ENCODE measurements at regions not wholly inside any gene's neighbourhood (a gene's known extent, or its start where the extent isn't known, plus 50 kb on each side); places are given as distances from the start of the nearest gene placed in this dataset.
"Not testable (repeated sequence)": the region's sequence is repeated elsewhere in the genome, so short reads cannot be mapped to it uniquely, and the experiment has no call there.

DNA sequence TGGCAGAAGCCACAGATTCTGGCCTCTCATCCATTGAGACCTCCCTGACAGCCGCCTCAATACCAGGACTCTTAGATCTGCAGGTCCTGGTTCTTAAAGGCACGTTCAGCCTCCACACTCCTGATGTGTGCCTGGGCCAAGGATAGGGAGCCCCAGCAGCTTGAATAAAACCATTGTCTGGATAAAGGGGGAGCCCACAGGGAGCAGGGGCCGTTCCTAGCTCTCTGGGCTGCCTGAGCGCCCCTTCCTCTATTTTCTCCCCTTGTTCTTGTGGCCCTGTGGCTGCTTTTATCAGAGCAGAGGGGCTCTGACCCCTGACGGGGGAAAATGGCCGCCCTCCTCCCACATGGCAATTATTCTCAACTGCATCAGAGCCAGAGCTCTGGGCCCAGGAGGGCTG is 200.8 kb downstream of the HUNK start:
- intact Hi-C loops (cut with micrococcal nuclease; ENCODE audit: unreplicated experiment) = no loop called here
- DNase-seq = no peak
- Mint-ChIP-seq H3K27ac (ENCODE audit: unreplicated experiment) (no peak overlapping the region), H3K9me3 (ENCODE audit: unreplicated experiment) (no peaks in the 10 kb centered on the region), H3K27me3 (ENCODE audit: insufficient read depth, unreplicated experiment) (no peaks in the 10 kb centered on the region), H3K36me3 (ENCODE audit: insufficient read depth, unreplicated experiment) (no peaks in the 10 kb centered on the region), H3K4me1 (ENCODE audit: low read depth, unreplicated experiment) (no peaks in the 10 kb centered on the region), H3K4me3 (ENCODE audit: unreplicated experiment) (no peak overlapping the region)
- no peak overlapping the region for H3K4me3 ChIP-seq (ENCODE audit: low read depth, low read length)
- TF ChIP-seq, protein P1, sequence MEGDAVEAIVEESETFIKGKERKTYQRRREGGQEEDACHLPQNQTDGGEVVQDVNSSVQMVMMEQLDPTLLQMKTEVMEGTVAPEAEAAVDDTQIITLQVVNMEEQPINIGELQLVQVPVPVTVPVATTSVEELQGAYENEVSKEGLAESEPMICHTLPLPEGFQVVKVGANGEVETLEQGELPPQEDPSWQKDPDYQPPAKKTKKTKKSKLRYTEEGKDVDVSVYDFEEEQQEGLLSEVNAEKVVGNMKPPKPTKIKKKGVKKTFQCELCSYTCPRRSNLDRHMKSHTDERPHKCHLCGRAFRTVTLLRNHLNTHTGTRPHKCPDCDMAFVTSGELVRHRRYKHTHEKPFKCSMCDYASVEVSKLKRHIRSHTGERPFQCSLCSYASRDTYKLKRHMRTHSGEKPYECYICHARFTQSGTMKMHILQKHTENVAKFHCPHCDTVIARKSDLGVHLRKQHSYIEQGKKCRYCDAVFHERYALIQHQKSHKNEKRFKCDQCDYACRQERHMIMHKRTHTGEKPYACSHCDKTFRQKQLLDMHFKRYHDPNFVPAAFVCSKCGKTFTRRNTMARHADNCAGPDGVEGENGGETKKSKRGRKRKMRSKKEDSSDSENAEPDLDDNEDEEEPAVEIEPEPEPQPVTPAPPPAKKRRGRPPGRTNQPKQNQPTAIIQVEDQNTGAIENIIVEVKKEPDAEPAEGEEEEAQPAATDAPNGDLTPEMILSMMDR (IDR thresholded peaks at IDR 0.05; ENCODE audit: insufficient read depth in 1 of 2, low read depth in 1 of 2, low read length in 1 of 2, severe bottlenecking in 1 of 2, unreplicated experiment in 1 of 2) = no peak
- no TSS peak for BruUV-seq (replicated peaks)
- H3K4me1 ChIP-seq = no peaks in the 10 kb centered on the region
- no peaks in the 10 kb centered on the region for H3K27me3 ChIP-seq (replicated peaks; ENCODE audit: control insufficient read depth, insufficient read depth, low read length)
- H3K9me3 ChIP-seq = no peaks in the 10 kb centered on the region
- CTCF ChIA-PET = no interaction called here
- no peaks in the 10 kb centered on the region for H3K36me3 ChIP-seq (ENCODE audit: control insufficient read depth, insufficient read depth, low read length)
- POLR2A ChIA-PET = no interaction called here

GRCh38 chr21:32073190-32073589 is 200.4 kb downstream of the HUNK start:
- Histone ChIP-seq H3K4me1 (no peaks in the 10 kb centered on the region), H3K4me3 (ENCODE audit: low read depth, low read length) (no peak overlapping the region), H3K9me3 (no peaks in the 10 kb centered on the region), H3K36me3 (ENCODE audit: control insufficient read depth, insufficient read depth, low read length) (no peaks in the 10 kb centered on the region), H3K27me3 (replicated peaks; ENCODE audit: control insufficient read depth, insufficient read depth, low read length) (no peaks in the 10 kb centered on the region)
- Mint-ChIP-seq H3K36me3 (ENCODE audit: insufficient read depth, unreplicated experiment) (no peaks in the 10 kb centered on the region), H3K27me3 (ENCODE audit: insufficient read depth, unreplicated experiment) (no peaks in the 10 kb centered on the region), H3K4me1 (ENCODE audit: low read depth, unreplicated experiment) (no peaks in the 10 kb centered on the region), H3K9me3 (ENCODE audit: unreplicated experiment) (no peaks in the 10 kb centered on the region), H3K4me3 (ENCODE audit: unreplicated experiment) (no peak overlapping the region), H3K27ac (ENCODE audit: unreplicated experiment) (no peak overlapping the region)
- DNase-seq = no peak
- no TSS peak for BruUV-seq (replicated peaks)
- POLR2A ChIA-PET = no interaction called here
- intact Hi-C loops (cut with micrococcal nuclease; ENCODE audit: unreplicated experiment) = no loop called here
- TF ChIP-seq, protein P1 (IDR thresholded peaks at IDR 0.05; ENCODE audit: insufficient read depth in 1 of 2, low read depth in 1 of 2, low read length in 1 of 2, severe bottlenecking in 1 of 2, unreplicated experiment in 1 of 2) = no peak
- CTCF ChIA-PET = no interaction called here

DNA sequence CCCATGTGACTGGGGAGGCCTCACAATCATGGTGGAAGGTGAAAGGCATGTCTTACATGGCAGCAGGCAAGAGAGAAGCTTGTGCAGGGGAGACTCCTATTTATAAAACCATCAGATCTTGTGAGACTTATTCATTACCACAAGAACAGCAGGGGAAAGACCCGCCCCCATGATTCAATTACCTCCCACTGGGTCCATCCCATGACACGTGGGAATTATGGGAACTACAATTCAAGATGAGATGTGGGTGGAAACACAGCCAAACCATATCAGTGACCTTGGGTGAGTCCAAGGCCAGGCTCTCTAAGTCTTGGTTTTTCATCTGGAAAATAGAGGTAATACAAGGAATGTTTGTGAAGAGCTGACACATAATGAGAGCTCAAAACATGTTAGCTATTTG is 198.8 kb downstream of the HUNK start:
- BruUV-seq (replicated peaks); H3K27ac Mint-ChIP-seq (ENCODE audit: unreplicated experiment); CTCF ChIA-PET; H3K27me3 Mint-ChIP-seq (ENCODE audit: insufficient read depth, unreplicated experiment); DNase-seq; H3K4me3 Mint-ChIP-seq (ENCODE audit: unreplicated experiment); POLR2A ChIA-PET; H3K36me3 ChIP-seq (ENCODE audit: control insufficient read depth, insufficient read depth, low read length); H3K9me3 Mint-ChIP-seq (ENCODE audit: unreplicated experiment); H3K36me3 Mint-ChIP-seq (ENCODE audit: insufficient read depth, unreplicated experiment); intact Hi-C loops (cut with micrococcal nuclease; ENCODE audit: unreplicated experiment); H3K4me1 Mint-ChIP-seq (ENCODE audit: low read depth, unreplicated experiment); H3K4me1 ChIP-seq; H3K9me3 ChIP-seq; H3K4me3 ChIP-seq (ENCODE audit: low read depth, low read length); H3K27me3 ChIP-seq (replicated peaks; ENCODE audit: control insufficient read depth, insufficient read depth, low read length): not testable (repeated sequence)

DNA sequence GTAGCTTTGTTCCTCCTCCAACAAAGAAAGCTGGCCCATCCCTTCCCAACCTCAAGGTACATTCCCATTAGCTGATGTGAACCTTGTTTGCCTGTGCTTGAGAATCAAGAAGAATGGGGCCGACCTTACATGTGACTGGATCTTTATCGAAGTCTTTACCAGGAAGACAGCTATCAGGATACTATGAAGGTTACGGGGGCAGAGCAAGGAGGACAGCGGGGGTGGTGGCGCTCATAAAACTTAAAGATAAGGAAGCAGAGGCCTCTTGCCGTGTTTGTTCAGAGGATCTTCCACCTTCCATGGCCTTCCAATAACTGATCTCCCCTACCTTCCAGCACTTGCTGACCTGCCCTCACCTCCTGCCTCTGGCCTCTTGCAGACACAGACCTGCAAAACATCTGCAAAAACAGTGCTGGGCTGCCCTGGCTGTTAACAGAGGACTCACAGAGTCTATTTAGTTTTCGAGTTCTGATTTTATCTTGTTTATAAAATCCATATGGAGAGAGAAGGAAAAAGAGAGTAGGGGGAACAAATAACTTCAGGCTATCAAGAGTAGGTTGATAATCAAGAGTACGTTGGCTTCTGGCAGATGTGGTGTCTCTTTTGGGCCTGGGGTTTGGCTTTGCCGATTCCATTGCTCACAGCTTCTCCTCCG is 198.0 kb downstream of the HUNK start:
- BruUV-seq (replicated peaks) = no TSS peak
- Mint-ChIP-seq H3K27ac (ENCODE audit: unreplicated experiment) (no peak overlapping the region), H3K4me3 (ENCODE audit: unreplicated experiment) (no peak overlapping the region), H3K4me1 (ENCODE audit: low read depth, unreplicated experiment) (no peaks in the 10 kb centered on the region), H3K9me3 (ENCODE audit: unreplicated experiment) (no peaks in the 10 kb centered on the region), H3K27me3 (ENCODE audit: insufficient read depth, unreplicated experiment) (no peaks in the 10 kb centered on the region), H3K36me3 (ENCODE audit: insufficient read depth, unreplicated experiment) (no peaks in the 10 kb centered on the region)
- no peak for DNase-seq
- Histone ChIP-seq H3K4me3 (ENCODE audit: low read depth, low read length) (no peak overlapping the region), H3K27me3 (replicated peaks; ENCODE audit: control insufficient read depth, insufficient read depth, low read length) (no peaks in the 10 kb centered on the region), H3K4me1 (no peaks in the 10 kb centered on the region), H3K9me3 (no peaks in the 10 kb centered on the region), H3K36me3 (ENCODE audit: control insufficient read depth, insufficient read depth, low read length) (no peaks in the 10 kb centered on the region)
- ChIA-PET POLR2A (no interaction called here), CTCF (no interaction called here)
- intact Hi-C loops (cut with micrococcal nuclease; ENCODE audit: unreplicated experiment) = no loop called here
- TF ChIP-seq, protein P1 (IDR thresholded peaks at IDR 0.05; ENCODE audit: insufficient read depth in 1 of 2, low read depth in 1 of 2, low read length in 1 of 2, severe bottlenecking in 1 of 2, unreplicated experiment in 1 of 2) = no peak
